ENCODE measurements at regions not wholly inside any gene's neighbourhood (a gene's known extent, or its start where the extent isn't known, plus 50 kb on each side); places are given as distances from the start of the nearest gene placed in this dataset.

- Histone ChIP-seq H3K36me3 (no peaks in the 10 kb centered on the region), H3K9me3 (no peaks in the 10 kb centered on the region), H3K27ac (no peak overlapping the region), H3K4me1 (ENCODE audit: insufficient read depth) (no peaks in the 10 kb centered on the region), H3K4me3 (no peak overlapping the region), H3K27me3 (no peaks in the 10 kb centered on the region)
- 61 to 66% (median 62%) methylated on average over 3 of the region's 3 CpGs for WGBS, 3 donors
- TF ChIP-seq POLR2A (IDR thresholded peaks at IDR 0.05) (no peak), EP300 (IDR thresholded peaks at IDR 0.05) (no peak), CTCF (IDR thresholded peaks at IDR 0.05) (no peak)
- DNase-seq: no peak
- intact Hi-C loops (cut with DNase I): no loop called here
These were observed 105.5 kb upstream of the CPLX2 start for GRCh38 chr5:175765858-175766257.

- DNase-seq: no peak
- no peaks in the 10 kb centered on the region for H3K36me3 ChIP-seq
- H3K27me3 ChIP-seq: no peaks in the 10 kb centered on the region
- no peaks in the 10 kb centered on the region for H3K4me1 ChIP-seq (ENCODE audit: insufficient read depth)
- no peak overlapping the region for H3K27ac ChIP-seq
- no peak for TF ChIP-seq POLR2A (IDR thresholded peaks at IDR 0.05)
- TF ChIP-seq CTCF (IDR thresholded peaks at IDR 0.05): no peak
- no peak for TF ChIP-seq EP300 (IDR thresholded peaks at IDR 0.05)
- intact Hi-C loops (cut with DNase I): no loop called here
- H3K9me3 ChIP-seq: no peaks in the 10 kb centered on the region
- WGBS, 3 donors: 60 to 72% (median 70%) methylated on average over 2 of the region's 2 CpGs
- no peak overlapping the region for H3K4me3 ChIP-seq
These were observed 104.4 kb upstream of the CPLX2 start for GRCh38 chr5:175766963-175767362.

- H3K27me3 ChIP-seq: no peaks in the 10 kb centered on the region
- 5 to 7% (median 6%) methylated on average over 49 to 50 of the region's 50 CpGs for WGBS, 3 donors
These were observed 98.4 kb upstream of the CPLX2 start for GRCh38 chr5:175772747-175773533.

GRCh38 chr5:175773534-175774070 is 97.8 kb upstream of the CPLX2 start:
- Histone ChIP-seq H3K9me3 (no peaks in the 10 kb centered on the region), H3K36me3 (no peaks in the 10 kb centered on the region), H3K27me3 (no peaks in the 10 kb centered on the region), H3K4me3 (no peak overlapping the region), H3K4me1 (ENCODE audit: insufficient read depth) (no peaks in the 10 kb centered on the region), H3K27ac (no peak overlapping the region)
- no peak for DNase-seq
- TF ChIP-seq CTCF (IDR thresholded peaks at IDR 0.05) (no peak), EP300 (IDR thresholded peaks at IDR 0.05) (no peak), POLR2A (IDR thresholded peaks at IDR 0.05) (no peak)
- 15 to 21% (median 16%) methylated on average over 12 of the region's 12 CpGs for WGBS, 3 donors
- intact Hi-C loops (cut with DNase I): no loop called here

More at GRCh38 chr5:175772747-175773533, 98.4 kb upstream of the CPLX2 start:
- no peak for DNase-seq
- Histone ChIP-seq H3K27ac (no peak overlapping the region), H3K4me1 (ENCODE audit: insufficient read depth) (no peaks in the 10 kb centered on the region), H3K9me3 (no peaks in the 10 kb centered on the region), H3K4me3 (no peak overlapping the region), H3K36me3 (no peaks in the 10 kb centered on the region)
- intact Hi-C loops (cut with DNase I): no loop called here
- TF ChIP-seq POLR2A (IDR thresholded peaks at IDR 0.05): no peak
- TF ChIP-seq CTCF (IDR thresholded peaks at IDR 0.05): no peak
- TF ChIP-seq EP300 (IDR thresholded peaks at IDR 0.05): no peak

Data from ovary (tissue), 7 donors.